HUES48 (cell line): ENCODE measurements at regions not wholly inside any gene's neighbourhood (a gene's known extent, or its start where the extent isn't known, plus 50 kb on each side); places are given as distances from the start of the nearest gene placed in this dataset.

Source experiments
- H3K27ac ChIP-seq: one replicate; pipeline ENCODE4 v1.7.0; 2013; ENCODE audit warnings: low read depth, low read length, inconsistent platforms
- H3K27me3 ChIP-seq: 2 replicates; pipeline ENCODE4 v1.6.1; 2013; ENCODE audit warnings: mild to moderate bottlenecking, low read length; ENCODE audit not compliant: control insufficient read depth, insufficient read depth
- H3K36me3 ChIP-seq: 2 replicates; pipeline ENCODE4 v1.6.1; 2013; ENCODE audit warnings: low read length; ENCODE audit not compliant: control insufficient read depth, insufficient read depth
- H3K4me1 ChIP-seq: 2 replicates; pipeline ENCODE4 v1.6.1; 2013; ENCODE audit warnings: mild to moderate bottlenecking, low read length; ENCODE audit not compliant: control insufficient read depth, insufficient read depth
- H3K4me3 ChIP-seq: 2 replicates; pipeline ENCODE4 v1.5.1; 2013; ENCODE audit warnings: mild to moderate bottlenecking, low read depth, low read length
- H3K9ac ChIP-seq: 2 replicates; pipeline ENCODE4 v1.6.1; 2013; ENCODE audit warnings: mild to moderate bottlenecking, low read depth, low read length, moderate library complexity
- H3K9me3 ChIP-seq: 2 replicates; pipeline ENCODE4 v1.6.1; 2013; ENCODE audit warnings: low read length; ENCODE audit not compliant: control insufficient read depth, insufficient read depth

DNA sequence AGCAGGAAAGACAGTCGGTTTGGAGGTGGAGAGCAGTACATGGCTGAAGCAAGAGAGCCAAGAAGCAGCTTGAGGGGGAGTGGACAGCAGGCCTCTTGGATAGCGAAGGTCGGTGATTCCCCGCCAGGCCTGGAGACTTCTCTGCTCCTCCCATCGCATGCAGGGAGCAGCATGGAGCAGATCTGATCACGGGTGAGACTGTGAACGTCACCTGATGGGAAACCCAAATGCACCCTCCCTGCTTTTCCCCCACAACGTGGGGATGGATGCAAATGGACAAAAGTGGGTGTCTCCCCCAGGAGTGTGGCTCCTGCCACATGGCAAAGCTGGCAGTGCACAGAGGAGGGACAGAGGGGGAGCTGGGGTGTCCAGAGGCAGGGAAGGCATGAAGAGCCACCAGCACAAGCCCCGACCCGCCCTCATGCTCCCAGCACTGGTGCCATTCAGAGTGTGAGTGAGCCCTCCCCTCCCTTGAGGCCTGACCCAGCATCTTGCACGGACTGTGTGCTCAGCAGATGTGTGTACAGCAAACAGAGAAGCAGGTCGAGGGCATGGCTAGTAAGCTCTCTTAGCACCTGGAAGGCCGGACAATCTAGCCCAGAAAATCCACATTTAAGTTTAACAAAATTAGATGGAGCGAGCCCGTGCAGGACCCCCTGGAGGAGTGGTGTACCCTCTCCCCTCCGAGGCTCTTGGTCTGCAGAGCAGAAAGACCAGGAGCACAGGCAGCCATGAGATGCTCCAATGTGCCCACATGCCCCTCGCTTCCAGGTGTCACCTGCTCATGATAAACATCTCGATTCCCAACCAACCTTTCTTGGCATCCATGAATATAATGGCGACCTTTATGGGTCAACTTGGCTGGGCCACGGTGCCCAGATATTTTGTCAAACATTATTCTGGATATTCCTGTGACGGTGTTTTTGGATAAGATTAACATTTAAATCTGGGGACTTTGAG, 661.7 kb downstream of the TBC1D22A start:
- no peaks in the 10 kb centered on the region for H3K36me3 ChIP-seq
- H3K4me3 ChIP-seq: no peak overlapping the region
- H3K4me1 ChIP-seq: no peaks in the 10 kb centered on the region
- H3K9me3 ChIP-seq: peaks cover 96% of the 10 kb centered on the region
- H3K9ac ChIP-seq: no peak overlapping the region
- H3K27me3 ChIP-seq: no peaks in the 10 kb centered on the region
- H3K27ac ChIP-seq: no peak overlapping the region

- H3K9me3 ChIP-seq: peaks cover 97% of the 10 kb centered on the region
- H3K36me3 ChIP-seq: no peaks in the 10 kb centered on the region
- H3K4me1 ChIP-seq: no peaks in the 10 kb centered on the region
- H3K9ac ChIP-seq: no peak overlapping the region
- H3K27ac ChIP-seq: no peak overlapping the region
- no peak overlapping the region for H3K4me3 ChIP-seq
- no peaks in the 10 kb centered on the region for H3K27me3 ChIP-seq
Observed at GRCh38 chr22:47423266-47423665, 660.8 kb downstream of the TBC1D22A start.

DNA sequence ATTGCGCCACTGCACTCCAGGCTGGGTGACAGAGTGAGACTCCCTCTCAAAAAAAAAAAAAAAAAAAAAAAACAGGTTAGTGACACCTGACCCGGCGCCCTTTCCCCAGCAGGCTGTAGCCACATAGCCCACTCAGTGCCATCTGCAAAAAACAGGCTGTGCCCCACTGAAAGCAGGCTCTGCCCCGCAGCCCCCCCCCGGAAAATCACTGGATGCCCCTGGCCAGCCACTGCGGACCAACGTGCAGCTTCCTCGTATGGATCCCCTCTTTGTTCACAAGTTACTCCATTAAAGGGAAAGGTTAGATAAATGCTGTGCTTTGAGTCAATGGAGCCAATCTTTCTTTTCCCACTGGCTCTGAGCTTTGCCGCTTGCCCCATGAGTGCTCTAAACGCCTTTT, 660.3 kb downstream of the TBC1D22A start:
- no peaks in the 10 kb centered on the region for H3K27me3 ChIP-seq
- no peak overlapping the region for H3K9ac ChIP-seq
- no peak overlapping the region for H3K4me3 ChIP-seq
- no peaks in the 10 kb centered on the region for H3K36me3 ChIP-seq
- H3K9me3 ChIP-seq: peaks cover 97% of the 10 kb centered on the region
- H3K27ac ChIP-seq: no peak overlapping the region
- H3K4me1 ChIP-seq: no peaks in the 10 kb centered on the region

DNA sequence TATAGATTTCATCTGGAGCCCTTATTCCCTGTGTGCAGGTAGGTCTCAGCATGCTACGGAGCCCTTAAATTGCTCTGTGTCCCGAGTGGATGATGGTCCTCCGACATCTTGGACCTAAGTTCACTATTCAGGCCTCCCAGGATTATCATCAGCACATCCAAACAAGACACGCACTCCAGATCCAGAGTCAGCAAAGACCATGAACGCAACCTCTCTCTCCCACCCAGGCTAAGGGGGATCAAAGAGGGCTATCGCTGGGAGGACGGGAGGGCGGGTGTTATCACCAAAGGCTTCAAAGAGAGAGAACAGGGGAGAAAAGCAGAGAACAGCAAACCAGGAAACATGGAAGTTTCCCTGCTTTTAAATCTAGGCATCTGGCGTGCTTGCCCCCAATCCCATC, 659.4 kb downstream of the TBC1D22A start:
- Histone ChIP-seq H3K27ac (no peak overlapping the region), H3K27me3 (no peaks in the 10 kb centered on the region), H3K9me3 (peaks cover 98% of the 10 kb centered on the region), H3K9ac (no peak overlapping the region), H3K36me3 (no peaks in the 10 kb centered on the region), H3K4me1 (no peaks in the 10 kb centered on the region), H3K4me3 (no peak overlapping the region)

GRCh38 chr22:47420211-47420610, 657.8 kb downstream of the TBC1D22A start:
- H3K27ac ChIP-seq: no peak overlapping the region
- no peaks in the 10 kb centered on the region for H3K36me3 ChIP-seq
- no peak overlapping the region for H3K4me3 ChIP-seq
- peaks cover 98% of the 10 kb centered on the region for H3K9me3 ChIP-seq
- no peaks in the 10 kb centered on the region for H3K4me1 ChIP-seq
- H3K27me3 ChIP-seq: no peaks in the 10 kb centered on the region
- H3K9ac ChIP-seq: no peak overlapping the region

- Histone ChIP-seq H3K4me1 (no peaks in the 10 kb centered on the region), H3K4me3 (no peak overlapping the region), H3K9me3 (peaks cover 92% of the 10 kb centered on the region), H3K9ac (no peak overlapping the region), H3K36me3 (no peaks in the 10 kb centered on the region), H3K27ac (no peak overlapping the region), H3K27me3 (no peaks in the 10 kb centered on the region)
Observed at GRCh38 chr22:47419239-47419638, 656.8 kb downstream of the TBC1D22A start.

- H3K27me3 ChIP-seq: no peaks in the 10 kb centered on the region
- H3K4me1 ChIP-seq: no peaks in the 10 kb centered on the region
- H3K4me3 ChIP-seq: no peak overlapping the region
- no peaks in the 10 kb centered on the region for H3K36me3 ChIP-seq
- no peak overlapping the region for H3K27ac ChIP-seq
- no peak overlapping the region for H3K9ac ChIP-seq
- H3K9me3 ChIP-seq: peaks cover 90% of the 10 kb centered on the region
Observed at GRCh38 chr22:47417699-47418098, 655.2 kb downstream of the TBC1D22A start.

- Histone ChIP-seq H3K9ac (no peak overlapping the region), H3K27ac (no peak overlapping the region), H3K9me3 (peaks cover 91% of the 10 kb centered on the region)
Observed at GRCh38 chr22:47411006-47411405, 648.6 kb downstream of the TBC1D22A start.

GRCh38 chr22:47409539-47410275, 647.3 kb downstream of the TBC1D22A start:
- Histone ChIP-seq H3K4me3 (no peak overlapping the region; the same call in 1 of the 2 replicates), H3K9me3 (peaks cover 88% of the 10 kb centered on the region)

More at GRCh38 chr22:47411006-47411405, 648.6 kb downstream of the TBC1D22A start:
- Histone ChIP-seq H3K4me3 (no peak overlapping the region), H3K4me1 (no peaks in the 10 kb centered on the region), H3K36me3 (no peaks in the 10 kb centered on the region), H3K27me3 (no peaks in the 10 kb centered on the region)

GRCh38 chr22:47408409-47408808, 646.0 kb downstream of the TBC1D22A start:
- Histone ChIP-seq H3K27ac (no peak overlapping the region), H3K36me3 (no peaks in the 10 kb centered on the region), H3K27me3 (no peaks in the 10 kb centered on the region), H3K9me3 (peaks cover 90% of the 10 kb centered on the region), H3K4me1 (no peaks in the 10 kb centered on the region), H3K4me3 (no peak overlapping the region), H3K9ac (no peak overlapping the region)

More at GRCh38 chr22:47409539-47410275, 647.3 kb downstream of the TBC1D22A start:
- Histone ChIP-seq H3K36me3 (no peaks in the 10 kb centered on the region), H3K9ac (no peak overlapping the region), H3K27me3 (no peaks in the 10 kb centered on the region), H3K27ac (no peak overlapping the region), H3K4me1 (no peaks in the 10 kb centered on the region)
